GM12878 (cell line): ENCODE measurements at regions not wholly inside any gene's neighbourhood (a gene's known extent, or its start where the extent isn't known, plus 50 kb on each side); places are given as distances from the start of the nearest gene placed in this dataset.
A peak's percentile ranks its signal among the peaks of the same experiment; 100 is the strongest.

Experiments used
- CEBPB ChIP-seq, 2 experiments: fragments of 150-350 bp in 1 of 2; IDR thresholded peaks; 2 replicates each; pipeline ENCODE4 v1.6.1; 2012 to 2014; ENCODE audit warnings: low read depth in 2 of 2, low read length in 2 of 2, borderline replicate concordance in 1 of 2, inconsistent platforms in 1 of 2
- CUX1 ChIP-seq: IDR thresholded peaks from 2 replicates; pipeline ENCODE4 v1.6.1; 2012; ENCODE audit warnings: improper control_type of control experiment, low read depth, low read length; ENCODE audit not compliant: insufficient replicate concordance
- ESRRA ChIP-seq: IDR thresholded peaks from 2 replicates; pipeline ENCODE4 v1.6.1; 2012; ENCODE audit warnings: mild to moderate bottlenecking, low read length, improper control_type of control experiment
- KLF5 ChIP-seq: fragments of 450-650 bp; IDR thresholded peaks from 2 replicates; pipeline ENCODE4 v1.6.1; 2014; ENCODE audit warnings: mild to moderate bottlenecking; ENCODE audit not compliant: partially characterized antibody
- MTA2 ChIP-seq: fragments of 450-650 bp; IDR thresholded peaks from 2 replicates; pipeline ENCODE4 v1.6.1; 2016; ENCODE audit warnings: low read depth, mild to moderate bottlenecking, moderate library complexity
- MYC ChIP-seq: IDR thresholded peaks from 2 replicates; pipeline ENCODE4 v1.6.1; 2011; ENCODE audit warnings: mild to moderate bottlenecking, low read length, moderate library complexity, inconsistent platforms; ENCODE audit not compliant: insufficient read depth, insufficient replicate concordance, insufficient read length, severe bottlenecking
- PAX5 ChIP-seq: IDR thresholded peaks from 2 replicates; pipeline ENCODE4 v1.6.1; 2011; ENCODE audit warnings: low read depth, low read length, borderline replicate concordance
- RAD51 ChIP-seq: fragments of 450-650 bp; IDR thresholded peaks from 2 replicates; pipeline ENCODE4 v1.6.1; 2016; ENCODE audit warnings: moderate library complexity, mild to moderate bottlenecking, inconsistent platforms
- RUNX3 ChIP-seq: IDR thresholded peaks from 2 replicates; pipeline ENCODE4 v1.6.1; 2012; ENCODE audit warnings: low read length, inconsistent platforms
- SKIL ChIP-seq: fragments of 450-650 bp; IDR thresholded peaks from 2 replicates; pipeline ENCODE4 v1.6.1; 2017; ENCODE audit warnings: mild to moderate bottlenecking, low read depth, inconsistent platforms; ENCODE audit not compliant: poor library complexity, severe bottlenecking
- SMAD1 ChIP-seq: fragments of 450-650 bp; IDR thresholded peaks from 2 replicates; pipeline ENCODE4 v1.6.1; 2018; ENCODE audit warnings: mild to moderate bottlenecking, low read depth; ENCODE audit not compliant: partially characterized antibody
- STAT1 ChIP-seq: fragments of 450-650 bp; conservative IDR thresholded peaks from 2 replicates; pipeline ENCODE4 v1.6.1; 2014; ENCODE audit warnings: antibody characterized with exemption, mild to moderate bottlenecking
- SUZ12 ChIP-seq: fragments of 200-600 bp; sonication (generic); IDR thresholded peaks from one replicate; pipeline ENCODE4 v1.6.1; 2018; ENCODE audit warnings: antibody characterized with exemption, mild to moderate bottlenecking; ENCODE audit not compliant: unreplicated experiment
- YBX1 ChIP-seq: fragments of 450-650 bp; IDR thresholded peaks from 2 replicates; pipeline ENCODE4 v1.6.1; 2016; ENCODE audit warnings: antibody characterized with exemption
- YY1 ChIP-seq: IDR thresholded peaks from 2 replicates; pipeline ENCODE4 v1.6.1; 2011; ENCODE audit warnings: low read depth, mild to moderate bottlenecking, low read length
- ZNF24 ChIP-seq: fragments of 450-650 bp; IDR thresholded peaks from 2 replicates; pipeline ENCODE4 v1.6.1; 2017; ENCODE audit warnings: antibody characterized with exemption, mild to moderate bottlenecking
- ZNF274 ChIP-seq: IDR thresholded peaks from one replicate; pipeline ENCODE4 v1.8.0; 2011; ENCODE audit not compliant: insufficient read length, insufficient read depth
- TF ChIP-seq, protein P1 (sequence below): fragments of 450-650 bp; formaldehyde crosslinking; IDR thresholded peaks from 2 replicates; pipeline ENCODE4 v1.4.0; 2022; ENCODE audit warnings: mild to moderate bottlenecking, moderate library complexity
- TF ChIP-seq, protein P2 (sequence below): IDR thresholded peaks from 2 replicates; pipeline ENCODE4 v1.6.1; 2012; ENCODE audit warnings: low read depth, low read length, improper control_type of control experiment
- TF ChIP-seq, protein P3 (sequence below): IDR thresholded peaks from 2 replicates; pipeline ENCODE4 v1.6.1; 2012; ENCODE audit warnings: low read depth, low read length, improper control_type of control experiment

- TF ChIP-seq, protein P1, sequence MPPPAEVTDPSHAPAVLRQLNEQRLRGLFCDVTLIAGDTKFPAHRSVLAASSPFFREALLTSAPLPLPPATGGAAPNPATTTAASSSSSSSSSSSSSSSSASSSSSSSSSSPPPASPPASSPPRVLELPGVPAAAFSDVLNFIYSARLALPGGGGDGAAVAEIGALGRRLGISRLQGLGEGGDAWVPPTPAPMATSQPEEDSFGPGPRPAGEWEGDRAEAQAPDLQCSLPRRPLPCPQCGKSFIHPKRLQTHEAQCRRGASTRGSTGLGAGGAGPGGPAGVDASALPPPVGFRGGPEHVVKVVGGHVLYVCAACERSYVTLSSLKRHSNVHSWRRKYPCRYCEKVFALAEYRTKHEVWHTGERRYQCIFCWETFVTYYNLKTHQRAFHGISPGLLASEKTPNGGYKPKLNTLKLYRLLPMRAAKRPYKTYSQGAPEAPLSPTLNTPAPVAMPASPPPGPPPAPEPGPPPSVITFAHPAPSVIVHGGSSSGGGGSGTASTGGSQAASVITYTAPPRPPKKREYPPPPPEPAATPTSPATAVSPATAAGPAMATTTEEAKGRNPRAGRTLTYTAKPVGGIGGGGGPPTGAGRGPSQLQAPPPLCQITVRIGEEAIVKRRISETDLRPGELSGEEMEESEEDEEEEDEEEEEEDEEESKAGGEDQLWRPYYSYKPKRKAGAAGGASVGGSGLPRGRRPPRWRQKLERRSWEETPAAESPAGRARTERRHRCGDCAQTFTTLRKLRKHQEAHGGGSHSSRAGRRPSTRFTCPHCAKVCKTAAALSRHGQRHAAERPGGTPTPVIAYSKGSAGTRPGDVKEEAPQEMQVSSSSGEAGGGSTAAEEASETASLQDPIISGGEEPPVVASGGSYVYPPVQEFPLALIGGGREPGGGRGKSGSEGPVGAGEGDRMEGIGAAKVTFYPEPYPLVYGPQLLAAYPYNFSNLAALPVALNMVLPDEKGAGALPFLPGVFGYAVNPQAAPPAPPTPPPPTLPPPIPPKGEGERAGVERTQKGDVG (CRISPR knock-in tag): no peak
- TF ChIP-seq ESRRA: no peak
- TF ChIP-seq PAX5: peak; percentile 44; the same call in 1 of the 2 replicates
- no peak for TF ChIP-seq YY1
- no peak for TF ChIP-seq STAT1
- no peak for TF ChIP-seq SUZ12
- TF ChIP-seq MYC: no peak
- TF ChIP-seq RAD51: no peak
- peak; percentile 24 for TF ChIP-seq SKIL
- no peak for TF ChIP-seq ZNF24
- TF ChIP-seq SMAD1: no peak
- no peak for TF ChIP-seq CUX1
- TF ChIP-seq KLF5: no peak
- TF ChIP-seq, protein P2, sequence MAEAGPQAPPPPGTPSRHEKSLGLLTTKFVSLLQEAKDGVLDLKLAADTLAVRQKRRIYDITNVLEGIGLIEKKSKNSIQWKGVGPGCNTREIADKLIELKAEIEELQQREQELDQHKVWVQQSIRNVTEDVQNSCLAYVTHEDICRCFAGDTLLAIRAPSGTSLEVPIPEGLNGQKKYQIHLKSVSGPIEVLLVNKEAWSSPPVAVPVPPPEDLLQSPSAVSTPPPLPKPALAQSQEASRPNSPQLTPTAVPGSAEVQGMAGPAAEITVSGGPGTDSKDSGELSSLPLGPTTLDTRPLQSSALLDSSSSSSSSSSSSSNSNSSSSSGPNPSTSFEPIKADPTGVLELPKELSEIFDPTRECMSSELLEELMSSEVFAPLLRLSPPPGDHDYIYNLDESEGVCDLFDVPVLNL: no peak
- TF ChIP-seq, protein P3, sequence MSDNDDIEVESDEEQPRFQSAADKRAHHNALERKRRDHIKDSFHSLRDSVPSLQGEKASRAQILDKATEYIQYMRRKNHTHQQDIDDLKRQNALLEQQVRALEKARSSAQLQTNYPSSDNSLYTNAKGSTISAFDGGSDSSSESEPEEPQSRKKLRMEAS: no peak
- no peak for TF ChIP-seq CEBPB (IDR thresholded peaks at IDR 0.05; ENCODE audit: borderline replicate concordance in 1 of 2, low read depth in 2 of 2, low read length in 2 of 2)
- no peak for TF ChIP-seq YBX1
- TF ChIP-seq RUNX3: peak; percentile 96
- TF ChIP-seq ZNF274: no peak
- TF ChIP-seq MTA2: peak; percentile 88
Observed at GRCh38 chr4:10809905-10810304, 125.3 kb upstream of the CLNK start (continued).
